Endodermal cell (in vitro differentiated cells): ENCODE measurements at regions not wholly inside any gene's neighbourhood (a gene's known extent, or its start where the extent isn't known, plus 50 kb on each side); places are given as distances from the start of the nearest gene placed in this dataset.
A peak's percentile ranks its signal among the peaks of the same experiment; 100 is the strongest.

Experiments
- DNase-seq: peaks from one replicate; pipeline ENCODE4 v3.0.0-alpha.2; 2017
- H3K27ac ChIP-seq: 2 replicates; pipeline ENCODE4 v1.5.1; 2013; ENCODE audit warnings: mild to moderate bottlenecking, low read depth, low read length, moderate library complexity
- H3K27me3 ChIP-seq: 2 replicates; pipeline ENCODE4 v1.6.1; 2013; ENCODE audit warnings: mild to moderate bottlenecking, low read length, moderate library complexity; ENCODE audit not compliant: insufficient read depth, control insufficient read depth, poor library complexity, severe bottlenecking
- H3K36me3 ChIP-seq: 2 replicates; pipeline ENCODE4 v1.7.0; 2013; ENCODE audit warnings: mild to moderate bottlenecking, low read length, moderate library complexity; ENCODE audit not compliant: control insufficient read depth, insufficient read depth
- H3K4me1 ChIP-seq: one replicate; pipeline ENCODE4 v1.7.0; 2013; ENCODE audit warnings: low read length; ENCODE audit not compliant: control insufficient read depth, insufficient read depth
- H3K4me3 ChIP-seq: 2 replicates; pipeline ENCODE4 v1.5.1; 2013; ENCODE audit warnings: mild to moderate bottlenecking, low read length, moderate library complexity
- H3K9ac ChIP-seq: 2 replicates; pipeline ENCODE4 v1.6.1; 2013; ENCODE audit warnings: mild to moderate bottlenecking, low read length, moderate library complexity; ENCODE audit not compliant: poor library complexity, severe bottlenecking; ENCODE audit errors: extremely low read depth
- H3K9me3 ChIP-seq: 2 replicates; pipeline ENCODE4 v1.6.1; 2013; ENCODE audit warnings: mild to moderate bottlenecking, low read length, moderate library complexity; ENCODE audit not compliant: control insufficient read depth
- H3K27ac Mint-ChIP-seq: 2 replicates; pipeline ENCODE4 v1.8.0; 2020; ENCODE audit warnings: mixed read lengths
- H3K27me3 Mint-ChIP-seq: 2 replicates; pipeline ENCODE4 v1.8.0; 2021; ENCODE audit warnings: mild to moderate bottlenecking, mixed read lengths; ENCODE audit not compliant: insufficient read depth
- H3K36me3 Mint-ChIP-seq: 2 replicates; pipeline ENCODE4 v1.8.0; 2020; ENCODE audit warnings: low read depth, mixed read lengths
- H3K4me1 Mint-ChIP-seq: 2 replicates; pipeline ENCODE4 v1.8.0; 2020; ENCODE audit warnings: mixed read lengths
- H3K4me3 Mint-ChIP-seq: 2 replicates; pipeline ENCODE4 v1.8.0; 2020; ENCODE audit warnings: mild to moderate bottlenecking, moderate library complexity, mixed read lengths
- H3K9me3 Mint-ChIP-seq: 2 replicates; pipeline ENCODE4 v1.8.0; 2020; ENCODE audit warnings: mild to moderate bottlenecking, mixed read lengths
- CTCF ChIP-seq: fragments of 200-600 bp; sonication (generic); conservative IDR thresholded peaks from 2 replicates; pipeline ENCODE4 v1.5.0; 2021; ENCODE audit warnings: antibody characterized with exemption, mild to moderate bottlenecking
- WGBS, 2 experiments: methylation state at CpG; one replicate each; pipeline versions ENCODE4 v1.1.5 to v1.1.7; 2013; ENCODE audit warnings: missing lambda C conversion rate in 2 of 2, mixed read lengths in 1 of 2; ENCODE audit not compliant: insufficient coverage in 1 of 2, insufficient read length in 1 of 2; 5-methylcytosine and 5-hydroxymethylcytosine counted together

GRCh38 chr5:74469234-74469994 lies 171.1 kb downstream of the ENC1 start:
- no peaks in the 10 kb centered on the region for H3K9me3 ChIP-seq
- no peaks in the 10 kb centered on the region for H3K27me3 Mint-ChIP-seq
- peak; percentile 18 for TF ChIP-seq CTCF

GRCh38 chr5:74468421-74468820 lies 172.1 kb downstream of the ENC1 start:
- H3K9me3 ChIP-seq, result no peaks in the 10 kb centered on the region
- no peak for TF ChIP-seq CTCF
- H3K9ac ChIP-seq, result no peak overlapping the region
- DNase-seq, result no peak
- Mint-ChIP-seq H3K36me3 (no peaks in the 10 kb centered on the region), H3K4me1 (no peaks in the 10 kb centered on the region), H3K27ac (no peak overlapping the region), H3K27me3 (no peaks in the 10 kb centered on the region), H3K4me3 (no peak overlapping the region), H3K9me3 (no peaks in the 10 kb centered on the region)
- WGBS, 2 experiments, result 83 to 94% methylated on average over 5 of the region's 5 CpGs
- H3K27ac ChIP-seq, result no peak overlapping the region
- H3K27me3 ChIP-seq, result no peaks in the 10 kb centered on the region
- no peaks in the 10 kb centered on the region for H3K4me1 ChIP-seq
- H3K4me3 ChIP-seq, result no peak overlapping the region
- H3K36me3 ChIP-seq, result no peaks in the 10 kb centered on the region

More at GRCh38 chr5:74469234-74469994, 171.1 kb downstream of the ENC1 start:
- H3K27ac Mint-ChIP-seq, result no peak overlapping the region
- Histone ChIP-seq H3K36me3 (no peaks in the 10 kb centered on the region), H3K27ac (no peak overlapping the region), H3K27me3 (no peaks in the 10 kb centered on the region), H3K4me1 (no peaks in the 10 kb centered on the region), H3K9ac (no peak overlapping the region), H3K4me3 (no peak overlapping the region)
- H3K4me1 Mint-ChIP-seq, result no peaks in the 10 kb centered on the region
- WGBS, 2 experiments, result 93 to 94% methylated on average over 5 to 8 of the region's 8 CpGs
- no peak for DNase-seq
- H3K9me3 Mint-ChIP-seq, result no peaks in the 10 kb centered on the region
- no peak overlapping the region for H3K4me3 Mint-ChIP-seq
- H3K36me3 Mint-ChIP-seq, result no peaks in the 10 kb centered on the region

GRCh38 chr5:74465724-74466123 lies 174.8 kb downstream of the ENC1 start:
- Histone ChIP-seq H3K27me3 (no peaks in the 10 kb centered on the region), H3K27ac (no peak overlapping the region), H3K9ac (no peak overlapping the region), H3K4me1 (no peaks in the 10 kb centered on the region), H3K4me3 (no peak overlapping the region), H3K9me3 (no peaks in the 10 kb centered on the region), H3K36me3 (no peaks in the 10 kb centered on the region)
- Mint-ChIP-seq H3K36me3 (no peaks in the 10 kb centered on the region), H3K4me3 (no peak overlapping the region), H3K9me3 (no peaks in the 10 kb centered on the region), H3K27ac (no peak overlapping the region), H3K4me1 (no peaks in the 10 kb centered on the region), H3K27me3 (peaks cover 6% of the 10 kb centered on the region)
- no peak for TF ChIP-seq CTCF
- no peak for DNase-seq
- 70 to 94% methylated on average over 1 to 2 of the region's 2 CpGs for WGBS, 2 experiments
